ENCODE measurements at regions not wholly inside any gene's neighbourhood (a gene's known extent, or its start where the extent isn't known, plus 50 kb on each side); places are given as distances from the start of the nearest gene placed in this dataset.
A peak's percentile ranks its signal among the peaks of the same experiment; 100 is the strongest.

GRCh38 chr10:105413997-105414396 is 772.9 kb downstream of the SORCS3 start:
- DNase-seq (ENCODE audit: low read depth), result no peak
- no peak for TF ChIP-seq CTCF (IDR thresholded peaks at IDR 0.05; ENCODE audit: low read length, missing control alignments)
- H3K4me3 ChIP-seq (replicated peaks; ENCODE audit: low read depth, low read length), result no peak overlapping the region

- no peak for DNase-seq (ENCODE audit: low read depth)
- H3K4me3 ChIP-seq (replicated peaks; ENCODE audit: low read depth, low read length), result no peak overlapping the region
- no peak for TF ChIP-seq CTCF (IDR thresholded peaks at IDR 0.05; ENCODE audit: low read length, missing control alignments)
Observed at GRCh38 chr10:105409370-105409769, 768.3 kb downstream of the SORCS3 start.

GRCh38 chr10:105406488-105406887 is 765.4 kb downstream of the SORCS3 start:
- H3K4me3 ChIP-seq (replicated peaks; ENCODE audit: low read depth, low read length), result no peak overlapping the region
- TF ChIP-seq CTCF (IDR thresholded peaks at IDR 0.05; ENCODE audit: low read length, missing control alignments), result no peak
- DNase-seq (ENCODE audit: low read depth), result no peak

GRCh38 chr10:105398202-105398601 is 757.1 kb downstream of the SORCS3 start:
- no peak overlapping the region for H3K4me3 ChIP-seq (replicated peaks; ENCODE audit: low read depth, low read length)
- no peak for TF ChIP-seq CTCF (IDR thresholded peaks at IDR 0.05; ENCODE audit: low read length, missing control alignments)
- peak; percentile 1 for DNase-seq (ENCODE audit: low read depth)

- no peak for TF ChIP-seq CTCF (IDR thresholded peaks at IDR 0.05; ENCODE audit: low read length, missing control alignments)
- no peak for DNase-seq (ENCODE audit: low read depth)
- no peak overlapping the region for H3K4me3 ChIP-seq (replicated peaks; ENCODE audit: low read depth, low read length)
Observed at GRCh38 chr10:105391670-105392351, 750.7 kb downstream of the SORCS3 start.

GRCh38 chr10:105387971-105388370 is 746.9 kb downstream of the SORCS3 start:
- DNase-seq (ENCODE audit: low read depth), result no peak
- no peak for TF ChIP-seq CTCF (IDR thresholded peaks at IDR 0.05; ENCODE audit: low read length, missing control alignments)

GRCh38 chr10:105383978-105384377 is 742.9 kb downstream of the SORCS3 start:
- no peak for DNase-seq (ENCODE audit: low read depth)
- no peak for TF ChIP-seq CTCF (IDR thresholded peaks at IDR 0.05; ENCODE audit: low read length, missing control alignments)
- no peak overlapping the region for H3K4me3 ChIP-seq (replicated peaks; ENCODE audit: low read depth, low read length)

More at GRCh38 chr10:105387971-105388370, 746.9 kb downstream of the SORCS3 start:
- H3K4me3 ChIP-seq (replicated peaks; ENCODE audit: low read depth, low read length), result no peak overlapping the region
